ENCODE measurements at regions not wholly inside any gene's neighbourhood (a gene's known extent, or its start where the extent isn't known, plus 50 kb on each side); places are given as distances from the start of the nearest gene placed in this dataset.
"Not testable (repeated sequence)": the region's sequence is repeated elsewhere in the genome, so short reads cannot be mapped to it uniquely, and the experiment has no call there.

DNA sequence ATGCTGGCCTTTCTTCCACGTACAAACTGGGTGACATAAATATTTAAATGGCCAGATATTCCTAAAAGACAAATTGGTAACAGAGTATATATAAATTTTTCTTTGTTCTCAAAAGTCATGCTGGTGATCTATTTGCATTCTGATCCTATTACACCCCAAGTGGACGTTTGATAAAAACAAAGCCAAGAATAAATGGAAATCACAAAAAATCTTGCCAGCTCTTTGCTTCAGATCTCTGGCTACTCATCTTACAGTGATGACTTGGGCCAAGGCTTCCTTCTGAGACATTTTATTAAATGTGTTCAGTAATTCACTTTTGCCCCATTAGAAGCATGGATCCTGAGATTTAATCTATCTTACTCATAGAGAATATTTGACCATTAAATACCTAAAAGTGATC, 444.3 kb upstream of the PIK3R1 start:
- Histone ChIP-seq H3K36me3 (no peaks in the 10 kb centered on the region), H3K27me3 (no peaks in the 10 kb centered on the region), H3K27ac (peak overlapping the region; percentile 0), H3K9ac (ENCODE audit: low read depth in 2 of 2, low read length in 2 of 2) (no peak overlapping the region), H3K9me3 (no peaks in the 10 kb centered on the region), H3K4me3 (no peak overlapping the region), H3K4me1 (no peaks in the 10 kb centered on the region)
- no peak for DNase-seq
- intact Hi-C loops (cut with DNase I): no loop called here
- TF ChIP-seq, protein P1, sequence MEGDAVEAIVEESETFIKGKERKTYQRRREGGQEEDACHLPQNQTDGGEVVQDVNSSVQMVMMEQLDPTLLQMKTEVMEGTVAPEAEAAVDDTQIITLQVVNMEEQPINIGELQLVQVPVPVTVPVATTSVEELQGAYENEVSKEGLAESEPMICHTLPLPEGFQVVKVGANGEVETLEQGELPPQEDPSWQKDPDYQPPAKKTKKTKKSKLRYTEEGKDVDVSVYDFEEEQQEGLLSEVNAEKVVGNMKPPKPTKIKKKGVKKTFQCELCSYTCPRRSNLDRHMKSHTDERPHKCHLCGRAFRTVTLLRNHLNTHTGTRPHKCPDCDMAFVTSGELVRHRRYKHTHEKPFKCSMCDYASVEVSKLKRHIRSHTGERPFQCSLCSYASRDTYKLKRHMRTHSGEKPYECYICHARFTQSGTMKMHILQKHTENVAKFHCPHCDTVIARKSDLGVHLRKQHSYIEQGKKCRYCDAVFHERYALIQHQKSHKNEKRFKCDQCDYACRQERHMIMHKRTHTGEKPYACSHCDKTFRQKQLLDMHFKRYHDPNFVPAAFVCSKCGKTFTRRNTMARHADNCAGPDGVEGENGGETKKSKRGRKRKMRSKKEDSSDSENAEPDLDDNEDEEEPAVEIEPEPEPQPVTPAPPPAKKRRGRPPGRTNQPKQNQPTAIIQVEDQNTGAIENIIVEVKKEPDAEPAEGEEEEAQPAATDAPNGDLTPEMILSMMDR (IDR thresholded peaks at IDR 0.05): no peak

DNA sequence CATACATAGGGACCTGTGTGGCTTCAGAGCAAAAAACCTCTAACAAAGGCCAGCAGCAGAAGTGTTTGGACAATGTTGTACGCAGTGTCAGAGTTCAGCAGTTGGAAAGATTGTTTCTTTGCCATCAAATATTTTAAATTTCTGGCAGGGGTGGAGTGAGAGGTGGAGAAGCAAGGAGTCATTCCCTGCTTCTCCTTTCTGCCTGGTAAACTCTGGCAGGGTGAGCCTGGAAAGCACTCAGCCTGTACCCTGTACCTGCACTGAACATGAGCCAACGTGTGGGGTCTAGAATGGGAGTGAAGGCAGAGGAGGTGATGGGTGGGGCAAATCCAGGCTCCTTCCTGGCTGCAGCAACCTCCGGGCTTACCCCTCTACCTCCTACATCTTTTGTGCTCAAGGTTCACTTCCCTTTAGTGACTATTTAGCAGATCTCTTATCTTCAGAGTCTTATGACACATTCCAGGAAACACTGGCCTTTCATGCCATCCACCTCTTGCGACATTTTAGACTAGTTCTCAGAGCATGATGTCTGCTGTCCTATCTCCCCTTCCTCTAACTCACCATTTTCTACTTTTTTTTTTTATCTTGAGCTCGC, 445.0 kb upstream of the PIK3R1 start:
- Histone ChIP-seq H3K27ac (peak overlapping the region; percentile 0), H3K4me3 (no peak overlapping the region), H3K9ac (ENCODE audit: low read depth in 2 of 2, low read length in 2 of 2) (no peak overlapping the region), H3K4me1 (no peaks in the 10 kb centered on the region), H3K36me3 (no peaks in the 10 kb centered on the region), H3K27me3 (no peaks in the 10 kb centered on the region), H3K9me3 (no peaks in the 10 kb centered on the region)
- TF ChIP-seq, protein P1 (IDR thresholded peaks at IDR 0.05): no peak
- intact Hi-C loops (cut with DNase I): no loop called here
- DNase-seq: peak; percentile 45

DNA sequence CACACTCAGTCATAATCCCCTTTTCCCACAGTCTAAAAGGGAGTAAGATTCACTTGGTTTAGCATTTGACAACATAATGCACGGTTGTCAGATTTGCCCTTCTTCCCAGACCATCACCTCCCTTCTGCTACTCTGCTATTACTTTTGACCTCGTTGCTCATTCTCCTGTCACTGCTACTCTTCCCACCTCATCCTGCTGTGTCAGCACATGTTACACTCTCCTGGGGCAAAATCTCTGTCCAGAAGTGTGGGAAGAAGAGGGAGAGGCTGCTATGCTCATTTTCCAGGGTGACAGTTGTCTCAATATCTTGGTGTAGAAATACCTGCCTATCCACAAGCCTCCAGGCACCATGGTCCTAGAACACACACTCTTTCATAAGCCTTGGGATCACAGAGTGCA, 449.9 kb upstream of the PIK3R1 start:
- Histone ChIP-seq H3K36me3 (no peaks in the 10 kb centered on the region), H3K4me1 (no peaks in the 10 kb centered on the region), H3K27ac (no peak overlapping the region), H3K27me3 (no peaks in the 10 kb centered on the region), H3K9ac (ENCODE audit: low read depth in 2 of 2, low read length in 2 of 2) (no peak overlapping the region), H3K4me3 (no peak overlapping the region), H3K9me3 (no peaks in the 10 kb centered on the region)
- intact Hi-C loops (cut with DNase I): no loop called here
- no peak for DNase-seq
- TF ChIP-seq, protein P1 (IDR thresholded peaks at IDR 0.05): no peak

DNA sequence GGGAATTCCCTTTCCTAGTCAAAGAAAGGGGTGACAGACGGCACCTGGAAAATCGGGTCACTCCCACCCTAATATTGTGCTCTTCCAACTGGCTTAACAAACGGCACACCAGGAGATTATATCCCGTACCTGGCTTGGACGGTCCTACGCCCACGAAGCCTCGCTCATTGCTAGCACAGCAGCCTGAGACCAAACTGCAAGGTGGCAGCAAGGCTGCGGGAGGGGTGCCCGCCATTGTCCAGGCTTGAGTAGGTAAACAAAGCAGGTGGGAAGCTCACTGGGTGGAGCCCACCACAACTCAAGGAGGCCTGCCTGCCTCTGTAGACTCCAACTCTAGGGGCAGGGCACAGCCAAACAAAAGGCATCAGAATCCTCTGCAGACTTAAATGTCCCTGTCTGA, 457.8 kb upstream of the PIK3R1 start:
- H3K9ac ChIP-seq (ENCODE audit: low read depth in 2 of 2, low read length in 2 of 2); H3K27ac ChIP-seq; H3K4me3 ChIP-seq; H3K4me1 ChIP-seq; H3K36me3 ChIP-seq; H3K27me3 ChIP-seq; DNase-seq; H3K9me3 ChIP-seq; intact Hi-C loops (cut with DNase I): not testable (repeated sequence)

DNA sequence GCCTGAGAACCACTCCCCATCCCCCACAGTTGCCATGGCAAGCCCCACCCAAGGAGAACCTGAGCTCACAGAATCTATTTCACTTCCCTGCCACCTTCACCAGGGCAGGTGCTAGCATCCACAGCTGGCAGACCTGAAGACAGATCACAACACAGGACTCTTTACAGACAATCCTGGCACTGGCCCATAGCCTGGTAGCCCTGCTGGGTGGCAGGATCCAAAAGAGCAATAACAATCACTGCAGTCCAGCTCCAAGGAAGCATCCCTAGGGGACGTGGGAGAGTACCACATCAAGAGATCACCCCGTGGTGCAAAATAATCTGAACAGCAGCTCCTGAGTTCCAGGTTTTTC, 463.2 kb upstream of the PIK3R1 start:
- no peak overlapping the region for H3K4me3 ChIP-seq
- H3K4me1 ChIP-seq: no peaks in the 10 kb centered on the region
- TF ChIP-seq, protein P1 (IDR thresholded peaks at IDR 0.05): no peak
- H3K36me3 ChIP-seq: no peaks in the 10 kb centered on the region
- no peak overlapping the region for H3K9ac ChIP-seq (ENCODE audit: low read depth in 2 of 2, low read length in 2 of 2)
- DNase-seq: no peak
- intact Hi-C loops (cut with DNase I): no loop called here
- no peaks in the 10 kb centered on the region for H3K27me3 ChIP-seq
- no peaks in the 10 kb centered on the region for H3K9me3 ChIP-seq
- no peak overlapping the region for H3K27ac ChIP-seq

DNA sequence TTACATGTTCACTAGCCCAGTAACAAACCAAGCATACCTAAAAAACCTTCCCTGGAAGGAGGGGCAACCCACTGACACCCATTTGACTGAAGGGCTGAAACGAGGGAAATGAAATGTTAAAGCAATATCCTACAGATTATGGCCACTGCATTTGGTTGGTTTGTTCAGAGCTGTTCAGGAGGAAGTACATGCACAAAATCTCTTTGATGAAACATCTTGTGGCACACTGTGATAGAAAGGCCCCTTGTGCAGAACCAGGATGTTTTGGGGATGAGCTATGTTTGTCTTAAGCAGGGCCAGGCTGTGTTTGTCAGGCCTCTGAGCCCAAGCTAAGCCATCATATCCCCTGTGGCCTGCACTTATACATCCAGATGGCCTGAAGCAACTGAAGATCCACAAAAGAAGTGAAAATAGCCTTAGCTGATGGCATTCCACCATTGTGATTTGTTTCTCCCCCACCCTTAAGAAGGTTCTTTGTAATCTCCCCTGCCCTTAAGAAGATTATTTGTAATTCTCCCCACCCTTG, 467.3 kb upstream of the PIK3R1 start:
- no peaks in the 10 kb centered on the region for H3K36me3 ChIP-seq
- intact Hi-C loops (cut with DNase I): no loop called here
- no peak for DNase-seq
- H3K4me3 ChIP-seq: no peak overlapping the region
- no peak overlapping the region for H3K9ac ChIP-seq (ENCODE audit: low read depth in 2 of 2, low read length in 2 of 2)
- no peaks in the 10 kb centered on the region for H3K27me3 ChIP-seq
- H3K4me1 ChIP-seq: no peaks in the 10 kb centered on the region
- H3K9me3 ChIP-seq: no peaks in the 10 kb centered on the region
- TF ChIP-seq, protein P1 (IDR thresholded peaks at IDR 0.05): no peak
- no peak overlapping the region for H3K27ac ChIP-seq
